Stimulated activated CD4-positive, alpha-beta T cell treated with anti-CD3 and anti-CD28 coated beads, Interleukin-12 subunit alpha, Interleukin-12 subunit beta, amount 100 ng/mL, for 48 hours (primary cell): ENCODE measurements at regions not wholly inside any gene's neighbourhood (a gene's known extent, or its start where the extent isn't known, plus 50 kb on each side); places are given as distances from the start of the nearest gene placed in this dataset.
"Not testable (repeated sequence)": the region's sequence is repeated elsewhere in the genome, so short reads cannot be mapped to it uniquely, and the experiment has no call there.

Experiments
- DNase-seq, 3 donors: peaks; one replicate each; pipeline ENCODE4 v3.0.0-alpha.2; 2020; ENCODE audit warnings: low read depth in 2 of 3, low spot score in 1 of 3

GRCh38 chr12:111249018-111249370, 119.9 kb downstream of the PHETA1 start:
- DNase-seq: no peak

- DNase-seq: no peak
These were observed 120.5 kb downstream of the PHETA1 start for GRCh38 chr12:111248236-111249017.

- no peak for DNase-seq
These were observed 121.7 kb downstream of the PHETA1 start for GRCh38 chr12:111247083-111247783.

GRCh38 chr12:111246477-111247011, 122.4 kb downstream of the PHETA1 start:
- no peak for DNase-seq

GRCh38 chr12:111245701-111246476, 123.0 kb downstream of the PHETA1 start:
- no peak for DNase-seq

GRCh38 chr12:111244673-111245072, 124.2 kb downstream of the PHETA1 start:
- DNase-seq: no peak

GRCh38 chr12:111242817-111243216, 126.1 kb downstream of the PHETA1 start:
- not testable (repeated sequence) for DNase-seq

GRCh38 chr12:111242184-111242583, 126.7 kb downstream of the PHETA1 start:
- no peak for DNase-seq

- no peak for DNase-seq
These were observed 128.5 kb downstream of the PHETA1 start for GRCh38 chr12:111240374-111240773.

GRCh38 chr12:111239235-111239634, 129.7 kb downstream of the PHETA1 start:
- no peak for DNase-seq

- no peak for DNase-seq
These were observed 130.7 kb downstream of the PHETA1 start for GRCh38 chr12:111238075-111238734.

- DNase-seq: not testable (repeated sequence)
These were observed 134.4 kb downstream of the PHETA1 start for GRCh38 chr12:111234491-111234890.

GRCh38 chr12:111233786-111234185, 135.1 kb downstream of the PHETA1 start:
- no peak for DNase-seq

GRCh38 chr12:111230649-111231048, 138.2 kb downstream of the PHETA1 start:
- DNase-seq: no peak

GRCh38 chr12:111228916-111229666, 139.8 kb downstream of the PHETA1 start:
- DNase-seq: no peak

GRCh38 chr12:111227476-111228420, 141.1 kb downstream of the PHETA1 start:
- DNase-seq: no peak

- DNase-seq: no peak
These were observed 142.2 kb downstream of the PHETA1 start for GRCh38 chr12:111226680-111227079.

GRCh38 chr12:111225307-111225706, 143.6 kb downstream of the PHETA1 start:
- no peak for DNase-seq
